ENCODE measurements at regions not wholly inside any gene's neighbourhood (a gene's known extent, or its start where the extent isn't known, plus 50 kb on each side); places are given as distances from the start of the nearest gene placed in this dataset.
"Not testable (repeated sequence)": the region's sequence is repeated elsewhere in the genome, so short reads cannot be mapped to it uniquely, and the experiment has no call there.

DNA sequence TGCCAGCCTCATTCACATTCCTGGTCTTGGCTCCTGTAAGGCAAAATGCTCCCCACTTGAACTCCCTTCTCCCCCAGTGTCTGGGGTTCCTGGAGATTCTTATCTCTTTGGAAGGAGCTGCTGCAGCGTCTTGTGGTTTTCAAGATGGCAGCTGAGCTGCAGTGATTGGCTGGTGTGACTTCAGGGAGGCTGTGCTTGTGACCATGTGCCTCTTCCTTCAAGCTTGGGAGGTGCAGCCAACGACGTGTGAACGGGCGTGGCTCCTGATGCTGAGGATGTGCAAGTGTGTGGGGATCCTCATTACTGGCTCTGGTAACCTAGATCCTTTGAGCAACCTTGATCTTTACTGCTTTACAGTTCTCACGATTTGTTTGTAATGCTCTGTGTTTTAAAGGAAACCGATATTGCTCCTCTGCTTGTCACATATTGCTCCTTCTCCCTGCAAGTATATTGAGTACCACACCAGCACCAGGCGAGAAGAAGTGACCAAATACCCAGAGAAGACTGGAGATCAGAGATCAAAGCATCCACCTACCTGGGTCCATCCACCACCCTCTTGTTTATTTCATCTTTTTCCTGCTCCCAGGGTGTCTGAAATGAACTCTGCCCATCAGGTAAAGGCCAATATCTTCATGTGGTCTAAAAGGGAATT is 208.5 kb downstream of the FGF9 start:
- no peak for DNase-seq (ENCODE audit: low spot score)

DNA sequence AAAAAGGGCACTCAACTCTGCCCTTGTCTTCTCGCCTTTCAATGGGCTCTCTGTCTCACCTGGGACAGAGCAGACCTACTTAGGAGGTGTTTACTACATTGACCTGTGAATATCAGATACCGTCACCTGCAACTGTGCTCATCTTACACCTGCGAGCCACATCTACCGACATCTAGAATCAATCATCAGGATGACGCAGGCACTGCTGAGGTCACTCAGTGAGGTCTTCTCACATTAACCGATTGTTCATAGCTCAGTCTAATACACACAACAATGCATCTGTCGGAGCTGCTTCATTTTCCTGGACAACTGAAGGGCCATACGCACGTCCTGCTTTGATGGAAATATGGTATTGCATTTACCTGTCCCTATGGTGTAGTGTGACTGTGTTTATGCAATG is 211.9 kb downstream of the FGF9 start:
- no peak for DNase-seq (ENCODE audit: low spot score)

DNA sequence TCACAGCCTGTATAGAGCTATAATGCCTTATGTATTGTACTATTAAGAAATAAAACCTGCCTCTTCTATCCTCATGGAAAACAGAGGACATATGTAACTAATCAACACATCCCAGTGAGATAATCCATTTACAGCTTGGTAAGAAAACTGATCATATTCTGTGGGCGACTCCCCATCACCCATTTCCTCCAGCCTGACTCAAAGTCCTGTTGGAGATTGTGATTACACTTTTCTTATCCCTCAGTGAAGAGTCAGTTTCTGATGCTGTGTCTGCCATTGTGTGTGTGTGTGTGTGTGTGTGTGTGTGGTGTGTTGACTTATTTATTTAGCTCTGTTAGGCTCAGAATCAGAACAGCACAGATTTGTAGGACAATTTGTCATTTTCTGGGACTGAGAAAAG is 212.8 kb downstream of the FGF9 start:
- DNase-seq (ENCODE audit: low spot score), result no peak

DNA sequence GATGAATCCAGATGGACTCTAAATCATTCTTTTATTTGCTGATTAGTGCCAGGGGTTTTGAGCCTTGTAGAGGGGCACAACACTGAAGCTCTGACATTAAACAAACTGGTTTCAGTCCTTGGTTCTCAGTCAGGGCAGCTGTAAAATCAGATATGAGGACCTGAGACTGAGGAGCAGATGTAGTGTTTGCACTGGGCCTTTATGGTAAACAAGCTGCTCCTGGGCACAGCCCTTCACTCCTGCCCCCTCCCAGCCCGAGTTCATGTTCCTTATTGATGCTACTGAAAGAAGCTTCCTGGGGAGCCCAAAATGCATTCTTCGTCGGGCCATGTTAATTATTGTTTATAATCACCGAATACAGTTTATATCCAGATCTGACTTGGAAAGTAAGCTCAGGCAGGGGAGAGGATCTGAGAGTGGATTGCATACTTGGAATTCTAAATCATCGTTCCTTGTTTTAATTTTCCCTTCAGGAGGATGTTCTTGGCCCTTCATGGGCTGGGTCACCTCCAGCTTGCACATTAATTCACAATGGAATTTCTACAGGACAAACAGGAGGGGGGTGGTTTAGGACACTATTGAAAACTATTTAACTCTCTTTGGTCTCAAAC is 213.5 kb downstream of the FGF9 start:
- DNase-seq (ENCODE audit: low spot score), result no peak

DNA sequence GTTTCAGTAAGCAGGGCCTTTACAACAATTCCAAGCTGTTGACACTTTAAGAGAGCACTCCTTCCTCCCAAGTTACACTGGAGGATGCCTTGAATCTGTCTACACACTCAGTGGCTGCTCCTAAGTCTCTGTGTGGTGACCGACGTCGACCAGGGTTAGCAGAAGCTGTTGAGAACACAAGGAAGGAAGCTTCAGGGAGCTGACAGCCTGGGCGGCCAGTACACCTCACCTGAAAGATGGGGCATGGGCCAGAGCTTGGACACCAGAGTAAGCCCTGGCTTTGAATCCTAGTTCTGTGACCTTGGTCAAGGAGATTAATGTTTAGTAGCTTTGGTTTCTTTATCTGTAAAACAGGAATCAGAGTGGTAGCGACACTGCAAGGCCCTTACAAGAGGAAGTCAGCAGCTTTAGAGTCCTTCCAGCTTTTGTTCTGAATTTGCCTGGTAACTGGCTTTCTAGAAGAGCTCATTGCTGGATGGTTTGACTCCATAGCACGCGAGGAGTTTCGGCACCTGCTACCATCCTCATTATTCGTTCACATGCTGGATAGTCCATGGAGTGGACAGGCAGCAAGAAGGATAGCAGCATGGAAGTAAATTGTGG is 214.2 kb downstream of the FGF9 start:
- no peak for DNase-seq (ENCODE audit: low spot score)

DNA sequence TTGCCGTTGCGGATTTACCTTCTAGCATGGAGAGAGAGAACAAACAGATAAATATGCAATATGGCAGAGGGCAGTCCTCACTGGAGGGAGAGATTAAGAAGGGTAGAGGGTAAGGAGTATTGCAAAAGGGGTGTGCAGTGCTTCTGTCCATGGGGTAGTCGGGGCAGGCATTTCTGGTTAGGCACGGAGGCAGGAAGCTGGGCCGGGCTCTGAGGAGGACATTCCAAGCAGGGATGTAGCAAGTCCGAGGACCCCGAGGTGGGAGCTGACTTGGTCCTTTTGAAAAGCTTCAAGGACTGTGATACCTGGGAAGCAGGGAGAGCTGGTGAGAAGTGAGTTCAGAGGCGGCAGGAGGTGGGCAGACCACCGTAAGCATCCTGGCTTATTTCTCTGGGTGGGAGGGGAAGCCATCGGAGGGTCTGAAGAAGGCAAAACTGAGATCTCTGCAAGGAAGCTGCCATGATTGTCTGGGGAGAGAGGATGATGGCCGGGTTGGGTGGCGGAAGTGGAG is 214.9 kb downstream of the FGF9 start:
- DNase-seq (ENCODE audit: low spot score), result no peak

DNA sequence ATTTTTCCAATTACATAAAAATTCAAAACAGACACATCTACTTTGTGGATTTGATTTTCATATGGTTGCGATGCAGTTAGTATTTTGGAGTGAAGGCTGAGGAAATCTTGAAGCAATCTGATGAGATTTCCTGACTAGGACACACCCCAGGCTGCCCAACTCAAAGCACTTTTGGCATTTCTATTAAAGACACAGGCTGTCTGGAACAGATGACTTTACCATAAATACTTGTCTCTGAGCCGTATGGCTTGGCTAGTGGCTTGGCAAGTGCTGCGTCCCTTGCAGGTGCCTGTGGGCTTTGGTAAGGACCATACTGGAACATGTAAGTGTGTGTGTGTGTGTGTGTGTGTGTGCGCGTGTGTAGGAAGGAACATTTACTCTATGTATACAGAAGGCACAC is 218.8 kb downstream of the FGF9 start:
- DNase-seq (ENCODE audit: low spot score), result no peak

DNA sequence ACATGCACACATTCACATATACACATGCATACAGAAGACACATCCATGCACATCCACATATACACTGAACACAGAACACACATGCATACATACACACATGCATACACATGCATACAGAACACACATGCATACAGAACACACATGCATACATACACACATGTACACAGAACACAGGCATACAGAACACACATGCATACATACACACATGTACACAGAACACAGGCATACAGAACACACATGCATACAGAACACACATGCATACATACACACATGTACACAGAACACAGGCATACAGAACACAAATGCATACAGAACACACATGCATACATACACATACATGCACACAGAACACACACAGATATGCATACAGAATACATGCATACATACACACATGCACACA is 219.3 kb downstream of the FGF9 start:
- not testable (repeated sequence) for DNase-seq (ENCODE audit: low spot score)

DNA sequence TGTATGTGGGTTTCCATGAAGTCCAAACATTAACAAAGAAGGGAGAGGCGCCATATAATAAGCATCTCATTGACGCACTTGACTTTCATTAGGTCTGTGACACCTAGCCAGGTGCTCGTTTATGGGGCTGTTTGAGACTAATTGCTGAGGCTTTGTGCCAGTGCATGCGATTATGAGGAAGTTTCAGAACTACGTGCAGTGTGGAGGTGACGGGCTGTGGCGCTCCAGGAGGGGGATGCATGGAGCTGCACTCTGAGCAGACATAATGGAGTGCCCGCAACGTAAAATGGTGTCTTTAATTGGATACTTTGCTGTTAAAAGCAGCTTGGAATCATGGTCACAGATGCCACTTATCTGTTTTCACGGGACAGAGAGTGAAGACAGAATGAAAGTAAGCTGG is 223.2 kb downstream of the FGF9 start:
- DNase-seq (ENCODE audit: low spot score), result no peak

DNA sequence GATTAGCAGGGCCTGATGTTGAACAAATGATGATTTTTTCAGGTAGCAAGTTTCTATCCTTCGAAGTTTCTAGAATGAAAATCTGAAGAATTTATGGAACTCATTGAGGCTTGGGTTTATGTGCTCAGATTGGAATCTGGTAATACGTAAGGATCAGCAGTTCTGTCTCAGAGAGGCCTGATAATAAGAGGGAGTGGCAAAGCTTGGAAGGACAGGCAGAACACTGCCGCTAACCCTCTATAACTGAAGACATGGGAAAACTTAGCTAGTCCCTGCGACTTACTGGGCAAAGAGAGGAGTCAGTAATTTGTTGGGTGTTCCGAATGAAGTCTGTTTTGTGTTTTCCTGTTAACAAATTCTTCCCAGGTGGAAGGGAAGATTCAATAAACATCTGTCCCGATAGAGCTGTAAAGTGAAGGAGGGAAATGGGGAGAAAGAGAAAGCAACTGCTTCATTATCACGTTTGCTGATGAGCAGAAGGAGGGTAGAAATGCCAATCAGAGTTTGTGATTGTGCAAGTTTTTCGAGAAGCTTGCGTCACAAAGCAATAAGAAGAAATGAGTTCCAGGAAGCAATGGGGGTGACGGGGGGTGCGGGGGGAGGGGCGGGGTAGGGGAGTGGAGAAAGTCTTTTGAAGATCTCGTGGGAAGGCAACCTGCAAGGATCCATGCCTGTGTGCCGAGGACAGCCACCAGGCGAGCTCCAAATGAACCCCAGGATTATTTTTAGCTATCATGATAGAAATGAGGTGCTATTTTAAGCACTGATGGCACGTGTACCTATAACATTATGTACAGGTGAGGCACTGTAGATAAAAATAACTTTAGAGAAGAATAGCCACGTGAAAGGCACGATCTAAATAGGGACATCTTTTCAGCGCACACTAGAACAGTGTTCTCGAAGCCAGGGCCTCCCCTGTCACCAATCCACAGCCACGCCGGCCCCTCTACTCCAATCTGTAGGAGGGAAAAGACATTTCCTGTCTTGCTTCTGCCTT is 224.1 kb downstream of the FGF9 start:
- DNase-seq (ENCODE audit: low spot score), result no peak

DNA sequence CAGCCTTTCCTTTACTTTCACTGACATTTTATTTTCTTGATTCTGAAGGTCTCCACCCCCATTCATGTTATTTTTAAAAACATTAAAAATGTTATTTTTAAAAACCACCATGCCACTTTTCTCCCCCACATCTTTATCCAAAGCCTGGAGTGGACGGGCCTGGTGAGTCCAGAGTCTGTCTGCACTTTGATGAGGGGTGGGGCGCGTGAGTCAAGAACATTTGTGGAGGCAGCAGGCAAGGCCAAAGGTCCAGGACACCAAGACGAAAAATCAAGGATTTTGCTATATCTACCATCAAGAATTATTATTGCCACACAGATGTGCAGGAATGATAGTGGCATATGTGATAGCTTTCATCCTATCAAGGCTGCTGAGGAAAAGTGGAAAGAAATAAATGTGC is 224.9 kb downstream of the FGF9 start:
- no peak for DNase-seq (ENCODE audit: low spot score)

DNA sequence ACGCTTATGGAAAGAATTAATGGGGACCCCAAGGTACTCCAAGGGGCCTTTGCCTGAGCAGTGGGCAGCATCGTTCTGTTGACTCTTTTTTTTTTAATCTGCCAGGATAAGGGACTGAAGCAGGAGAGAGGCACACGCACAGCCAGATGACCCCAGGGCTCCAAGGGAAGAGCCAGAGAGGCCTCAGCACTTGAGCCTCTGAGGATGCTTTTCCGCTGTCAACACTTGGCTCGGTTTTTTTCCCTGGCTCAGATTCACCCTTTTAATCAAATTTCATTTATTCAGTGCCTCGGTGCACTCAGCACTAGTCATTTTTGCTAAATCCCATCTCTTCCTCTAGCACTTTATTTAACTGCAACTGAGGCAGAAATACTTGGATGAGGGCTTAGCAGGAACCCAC is 226.3 kb downstream of the FGF9 start:
- DNase-seq (ENCODE audit: low spot score), result no peak

DNA sequence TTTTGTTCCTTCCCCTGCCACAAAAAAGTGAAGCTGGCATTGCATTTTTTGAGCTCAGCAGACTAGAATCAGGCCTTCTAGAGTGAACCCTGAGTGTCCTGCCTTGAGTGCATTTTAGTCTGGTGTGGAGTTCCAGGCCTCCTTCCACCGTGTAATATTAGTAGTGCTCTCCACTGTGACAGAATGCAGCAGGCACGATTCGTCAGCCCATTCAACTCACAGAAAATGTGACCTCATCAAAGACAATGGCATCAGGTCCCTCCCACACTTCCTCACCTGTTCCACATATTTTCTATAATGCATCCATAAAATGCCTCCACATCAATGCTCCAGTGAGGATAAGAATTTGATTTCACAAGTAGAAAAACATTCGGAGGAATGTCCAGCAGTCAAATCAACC is 227.6 kb downstream of the FGF9 start:
- no peak for DNase-seq (ENCODE audit: low spot score)

DNA sequence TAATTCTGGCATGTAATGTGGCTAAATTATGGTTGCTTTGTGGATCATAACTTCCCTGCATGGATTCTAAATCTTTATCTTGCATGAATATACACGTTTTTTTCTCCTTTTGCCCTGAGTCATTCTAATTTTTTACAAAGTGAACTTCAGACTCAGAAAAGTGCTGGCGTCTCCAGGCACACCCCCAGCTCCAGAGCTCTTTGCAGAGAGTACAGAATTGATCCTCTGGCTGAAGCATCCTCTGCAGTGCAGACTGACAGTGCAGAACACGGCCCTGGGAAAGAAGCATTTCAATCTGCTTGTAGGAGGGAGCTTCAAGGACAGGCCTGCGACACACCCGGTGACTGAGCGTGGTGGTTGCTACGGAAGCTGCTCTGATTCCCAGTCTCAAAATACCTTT is 228.1 kb downstream of the FGF9 start:
- DNase-seq (ENCODE audit: low spot score), result no peak

DNA sequence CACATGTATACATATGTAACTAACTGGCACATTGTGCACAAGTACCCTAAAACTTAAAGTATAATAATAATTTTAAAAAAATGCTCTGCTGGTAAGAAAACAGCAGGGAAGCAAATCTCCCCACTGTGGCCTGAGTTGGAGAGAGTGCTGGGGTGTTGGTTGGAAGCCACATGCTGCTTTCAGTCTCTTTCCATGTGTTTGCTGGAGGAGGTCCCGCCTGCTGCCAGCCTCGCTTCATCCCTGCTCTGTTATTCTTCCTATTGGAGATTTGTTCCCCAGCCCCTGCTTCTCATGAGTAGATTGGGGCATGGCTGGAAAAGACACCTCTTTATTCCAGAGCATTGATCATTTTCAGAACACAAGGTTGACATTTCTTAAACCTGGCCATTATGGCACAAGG is 230.5 kb downstream of the FGF9 start:
- DNase-seq (ENCODE audit: low spot score), result no peak

DNA sequence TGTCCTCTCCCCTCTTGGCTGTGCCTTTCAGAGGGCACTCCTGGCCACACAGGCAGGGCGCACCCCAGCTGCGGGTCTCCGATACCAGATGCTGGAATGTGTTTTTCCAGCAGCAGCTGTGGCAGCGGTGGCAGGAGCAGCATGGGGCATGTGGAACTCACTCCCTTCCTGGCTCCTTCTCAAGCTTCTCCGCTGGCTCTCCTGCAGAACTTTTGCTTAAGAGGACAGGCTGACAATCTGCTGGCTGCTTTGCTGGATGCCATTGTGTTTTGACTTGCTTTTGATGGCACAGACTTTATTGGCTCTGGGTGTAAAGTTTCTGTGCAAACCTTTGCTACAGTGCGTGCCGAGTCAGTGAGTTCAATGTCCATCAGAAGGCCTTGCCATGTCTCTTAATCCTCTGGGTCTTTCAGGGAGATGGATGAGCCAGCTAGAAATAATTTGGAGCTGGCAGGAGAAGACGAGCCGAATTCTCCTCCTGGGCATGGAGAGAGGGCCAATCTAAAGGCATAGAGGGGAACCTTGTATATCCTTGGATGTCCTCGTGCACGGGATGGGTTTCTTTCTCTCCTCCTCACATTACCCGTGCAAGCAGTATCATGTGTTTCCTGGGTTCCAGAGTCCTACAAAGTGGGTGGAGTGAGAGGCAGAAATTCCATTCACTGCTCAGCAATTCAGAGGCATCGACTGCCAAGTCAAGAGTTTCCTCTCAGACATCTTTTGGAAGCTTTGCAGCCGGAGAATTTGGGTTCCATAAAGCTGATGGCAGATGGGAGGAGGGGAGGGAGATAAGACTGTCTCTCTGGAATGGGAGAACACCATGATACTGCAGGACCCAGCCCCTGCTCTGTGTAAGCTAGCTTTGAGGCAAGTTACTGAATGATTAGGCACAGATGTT is 231.2 kb downstream of the FGF9 start:
- no peak for DNase-seq (ENCODE audit: low spot score)

DNA sequence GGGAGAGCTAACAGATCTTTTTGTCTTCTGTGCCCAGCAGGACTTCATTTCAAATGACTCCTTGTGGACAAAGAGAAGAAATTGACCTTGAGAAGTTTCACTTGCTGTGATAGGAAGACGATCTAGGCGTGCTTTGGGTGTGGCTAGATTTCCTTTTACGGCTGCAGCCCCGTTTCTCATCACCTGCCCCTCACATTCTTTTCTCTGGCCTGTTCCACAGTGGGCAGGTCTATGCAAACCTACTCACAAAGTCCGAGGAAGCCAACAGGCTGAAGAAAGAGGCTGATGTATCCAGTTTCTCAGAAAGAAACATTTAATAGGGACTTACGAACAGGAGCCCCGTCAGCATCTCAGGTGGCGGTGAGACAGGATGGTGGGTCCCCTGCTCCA is 231.8 kb downstream of the FGF9 start:
- no peak for DNase-seq (ENCODE audit: low spot score)

DNA sequence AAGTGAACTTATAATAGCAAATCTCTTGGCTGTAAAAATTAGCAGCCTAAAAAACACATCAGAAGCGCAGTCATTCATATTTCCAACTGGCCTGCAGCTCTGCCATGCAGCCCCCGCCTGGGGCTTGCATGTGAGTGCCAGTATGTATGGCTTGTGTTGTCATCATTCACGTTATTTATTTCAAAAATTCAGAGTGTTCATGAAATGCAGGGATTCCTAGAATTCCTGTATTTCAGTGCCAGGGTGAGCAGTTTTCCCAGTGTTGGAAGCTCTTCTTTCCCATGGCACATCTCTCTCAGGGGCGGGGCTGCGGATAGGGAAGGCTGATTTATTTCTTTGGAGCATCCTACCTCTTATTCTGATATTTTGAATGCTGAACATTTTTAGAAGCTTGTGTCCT is 234.6 kb downstream of the FGF9 start:
- no peak for DNase-seq (ENCODE audit: low spot score)

DNA sequence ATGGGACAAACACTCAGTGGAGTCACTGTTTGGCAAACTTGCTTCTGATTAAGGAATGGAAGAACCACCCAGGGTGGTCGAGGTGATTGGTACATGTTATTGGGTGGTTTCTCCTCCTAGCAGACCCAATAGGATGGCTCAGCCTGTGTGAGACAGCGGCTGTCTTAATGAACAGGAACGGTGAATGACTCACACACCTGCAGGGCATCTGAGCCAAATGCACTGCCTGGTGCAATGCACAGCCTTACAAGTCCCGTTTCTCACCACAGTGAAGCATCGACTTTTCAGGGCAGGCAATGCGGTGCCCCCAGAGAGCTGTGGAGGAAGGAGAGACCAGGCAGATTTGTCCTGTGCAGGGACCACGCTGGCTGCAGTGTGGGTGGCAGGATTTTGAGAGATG is 238.5 kb downstream of the FGF9 start:
- no peak for DNase-seq (ENCODE audit: low spot score)

DNA sequence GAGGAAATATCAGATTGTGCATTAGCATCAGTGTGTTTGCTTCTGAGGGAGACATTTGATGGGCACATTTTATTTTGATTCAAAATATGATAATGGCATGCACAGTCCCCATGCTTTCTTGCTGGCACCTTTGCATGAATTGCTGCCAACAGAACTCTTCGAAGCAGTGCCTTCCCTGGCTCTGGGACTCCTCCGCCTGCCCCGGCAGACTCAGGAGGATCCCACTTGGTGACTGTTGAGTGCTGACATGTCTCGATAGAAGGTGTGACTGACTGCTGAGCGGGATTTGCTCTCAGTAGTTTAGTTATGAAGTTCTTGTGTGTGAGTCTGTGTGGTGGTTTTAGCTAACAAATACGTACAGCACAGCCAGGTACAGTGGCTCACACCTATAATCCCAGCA is 239.7 kb downstream of the FGF9 start:
- DNase-seq (ENCODE audit: low spot score), result no peak

DNA sequence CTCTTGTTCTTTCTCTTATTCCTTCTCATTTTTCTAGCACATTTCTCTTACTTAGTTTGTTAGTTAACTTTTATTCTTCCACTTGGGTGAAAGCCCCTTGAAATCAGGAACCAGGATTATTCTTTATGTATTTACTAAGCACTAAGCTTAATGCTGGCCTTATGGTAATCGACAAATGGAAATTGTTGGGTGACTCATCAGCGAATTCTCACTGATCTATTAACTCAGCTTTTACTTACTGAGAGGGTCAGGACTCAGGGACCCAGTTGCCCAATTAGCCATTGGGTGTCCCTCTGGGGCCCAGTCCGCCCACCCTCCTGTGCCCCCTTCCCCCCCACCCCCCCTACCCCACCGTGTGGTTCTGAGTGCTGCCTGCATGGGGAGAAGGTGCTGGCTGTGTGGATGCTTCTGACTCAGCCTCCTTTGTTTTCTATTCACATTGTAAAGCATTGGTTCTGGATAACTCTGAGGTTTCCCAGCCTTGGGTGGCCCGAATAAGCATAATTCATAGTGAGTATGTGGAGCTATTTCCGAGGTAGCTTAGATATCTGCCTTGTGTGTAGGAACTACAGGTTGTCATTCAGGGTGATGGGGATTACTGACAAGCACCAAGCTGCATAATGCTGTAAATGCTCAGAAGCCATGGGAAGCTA is 240.9 kb downstream of the FGF9 start:
- no peak for DNase-seq (ENCODE audit: low spot score)

All from Ammon's horn (tissue), 1 donor.